ENCODE measurements at regions not wholly inside any gene's neighbourhood (a gene's known extent, or its start where the extent isn't known, plus 50 kb on each side); places are given as distances from the start of the nearest gene placed in this dataset.

- no peak for DNase-seq (ENCODE audit: low spot score)
Measured at GRCh38 chr18:25724997-25725396, 365.4 kb downstream of the SS18 start.

GRCh38 chr18:25724121-25724520, 366.3 kb downstream of the SS18 start:
- no peak for DNase-seq (ENCODE audit: low spot score)

DNA sequence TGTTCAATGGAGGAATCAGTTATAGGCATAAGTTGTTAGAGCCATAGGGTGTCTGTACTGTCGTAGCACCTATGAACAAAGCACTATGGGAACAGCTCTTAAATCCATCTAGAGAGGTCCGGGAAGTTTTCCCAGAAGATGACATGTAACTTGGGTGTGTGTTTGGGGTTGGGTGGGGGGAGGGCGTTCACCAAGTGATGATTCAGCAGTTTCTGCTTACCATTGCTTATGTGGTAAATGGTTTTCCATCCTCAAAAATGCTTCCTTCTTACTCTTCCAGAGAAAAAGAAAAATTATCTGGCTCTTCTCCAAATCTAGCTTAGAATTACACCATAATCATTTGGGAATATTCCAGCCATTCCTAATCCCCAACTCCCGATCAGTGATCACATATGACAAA, 361.1 kb upstream of the ZNF521 start:
- DNase-seq (ENCODE audit: low spot score): no peak

GRCh38 chr18:25710981-25711380, 359.0 kb upstream of the ZNF521 start:
- DNase-seq (ENCODE audit: low spot score): no peak

DNA sequence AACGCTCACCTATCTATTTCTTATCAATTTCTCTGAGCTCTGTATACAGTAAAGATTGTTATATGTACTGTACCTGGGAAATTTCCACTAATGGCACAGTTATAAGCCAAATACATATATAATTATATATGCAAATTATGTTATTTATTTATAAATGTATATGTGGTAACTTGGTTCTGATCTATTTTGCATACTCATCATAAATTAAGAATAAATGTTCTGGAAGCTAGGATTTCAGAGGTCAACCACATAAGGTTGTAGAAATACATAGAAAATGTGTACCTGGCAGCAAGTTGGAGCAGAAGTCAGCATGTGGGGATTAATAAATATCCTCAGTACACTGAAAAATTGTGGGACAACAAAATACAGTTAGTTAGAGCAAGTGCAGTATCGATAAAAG, 353.7 kb upstream of the ZNF521 start:
- DNase-seq (ENCODE audit: low spot score): no peak

DNA sequence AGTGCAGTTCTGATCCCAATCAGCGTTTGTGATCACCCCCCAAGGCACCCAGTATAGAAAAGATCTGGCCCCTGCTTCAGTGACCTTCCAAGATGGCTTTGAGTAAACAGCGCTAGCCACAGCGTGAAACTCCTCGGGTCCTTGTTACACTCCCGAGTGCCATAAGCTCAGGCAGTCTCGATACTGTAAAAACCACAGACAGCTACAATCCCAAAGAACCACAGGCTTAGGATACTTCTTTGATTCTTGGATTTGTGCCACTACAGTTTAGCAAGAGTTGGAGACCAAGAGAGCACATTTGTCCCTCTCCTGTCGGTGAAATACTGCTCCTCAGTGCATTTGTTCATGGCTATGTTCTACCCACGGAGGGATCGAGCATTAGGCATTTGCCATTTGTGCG, 352.5 kb upstream of the ZNF521 start:
- peak; percentile 16 for DNase-seq (ENCODE audit: low spot score)

GRCh38 chr18:25704071-25704470, 352.1 kb upstream of the ZNF521 start:
- DNase-seq (ENCODE audit: low spot score): no peak

DNA sequence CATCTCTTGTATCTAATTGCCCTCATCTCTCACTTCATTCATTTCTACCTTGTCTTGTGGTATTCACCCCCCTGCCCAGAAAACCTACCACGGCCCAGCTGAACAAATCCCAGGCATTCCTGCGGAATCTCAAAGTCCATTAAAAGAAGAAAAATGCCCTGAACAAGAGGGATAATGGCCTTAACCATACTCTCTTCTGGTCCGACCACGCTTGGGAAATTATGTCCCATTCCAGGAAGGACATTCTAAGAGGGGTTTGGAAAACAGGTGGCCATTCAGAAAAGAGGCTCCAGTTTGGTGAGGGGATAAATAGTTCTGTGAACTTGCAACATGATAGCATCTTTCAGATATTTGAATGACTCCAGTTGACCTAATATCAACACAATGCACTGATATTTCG, 349.9 kb upstream of the ZNF521 start:
- no peak for DNase-seq (ENCODE audit: low spot score)

DNA sequence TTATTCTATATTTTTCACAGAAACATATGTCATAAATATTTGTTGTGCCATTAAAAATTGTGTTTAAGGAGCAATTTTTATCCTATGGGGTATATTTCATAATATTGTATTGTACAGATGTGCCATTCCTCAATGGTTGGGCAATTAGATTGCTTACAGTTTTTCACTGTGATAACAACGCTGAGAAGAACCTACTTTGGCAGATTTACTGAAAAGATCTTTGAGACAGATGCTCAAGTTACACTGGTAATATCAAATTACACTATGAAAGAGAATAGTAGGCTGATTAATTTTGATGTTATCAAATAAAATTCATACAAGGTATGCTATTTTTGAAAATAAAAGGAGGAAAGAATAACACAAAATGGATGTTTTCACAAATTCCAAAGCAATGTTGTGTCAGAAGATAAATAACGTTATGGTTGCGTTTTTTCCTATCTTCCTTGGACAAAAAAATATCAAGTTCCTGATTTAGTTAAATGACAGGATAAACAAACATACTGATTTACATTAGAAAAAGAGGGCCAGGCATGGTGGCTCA, 335.1 kb upstream of the ZNF521 start:
- no peak for DNase-seq (ENCODE audit: low spot score)

DNA sequence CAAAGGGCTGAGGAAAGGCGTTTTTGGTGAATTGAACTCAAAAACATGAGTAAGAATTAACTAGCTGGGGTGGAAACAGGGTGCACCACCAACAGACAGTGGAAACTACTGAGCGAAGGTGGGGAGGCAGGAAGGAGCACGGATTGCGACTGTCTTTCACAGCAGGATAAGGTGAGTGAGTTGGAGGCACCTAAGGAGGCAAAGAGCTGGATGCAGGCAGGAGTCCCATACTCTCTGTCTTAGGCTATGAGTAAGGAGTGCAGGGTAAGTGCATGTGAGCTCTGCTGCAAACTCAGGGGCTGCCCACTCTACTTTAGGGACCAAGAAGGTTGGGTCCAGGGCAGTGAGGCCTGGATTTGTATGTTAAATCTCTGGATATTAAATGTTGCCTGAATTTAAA, 333.1 kb upstream of the ZNF521 start:
- DNase-seq (ENCODE audit: low spot score): no peak

- no peak for DNase-seq (ENCODE audit: low spot score)
Measured at GRCh38 chr18:25679491-25679890, 327.5 kb upstream of the ZNF521 start.

GRCh38 chr18:25678221-25678620, 326.3 kb upstream of the ZNF521 start:
- DNase-seq (ENCODE audit: low spot score): no peak

GRCh38 chr18:25675123-25675850, 323.3 kb upstream of the ZNF521 start:
- DNase-seq (ENCODE audit: low spot score): no peak

DNA sequence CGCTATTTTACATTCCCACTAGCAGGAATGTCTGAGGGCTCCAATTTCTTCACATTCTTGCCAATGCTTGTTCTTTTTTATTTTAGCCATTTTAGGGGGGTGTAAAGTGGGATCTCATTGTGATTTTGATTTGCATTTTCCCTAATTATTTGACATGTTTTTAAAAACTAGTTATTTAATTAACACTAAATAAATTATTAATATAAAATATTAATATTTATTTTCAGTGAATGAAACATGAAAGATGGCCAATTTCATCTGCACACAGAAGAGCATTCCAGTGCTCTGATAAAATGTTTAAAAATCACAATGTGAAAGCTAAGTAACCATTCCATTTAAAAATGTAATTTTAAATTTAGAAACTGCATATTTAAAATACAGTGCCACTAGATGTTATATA, 322.2 kb upstream of the ZNF521 start:
- DNase-seq (ENCODE audit: low spot score): no peak

GRCh38 chr18:25672490-25672889, 320.5 kb upstream of the ZNF521 start:
- DNase-seq (ENCODE audit: low spot score): no peak

DNA sequence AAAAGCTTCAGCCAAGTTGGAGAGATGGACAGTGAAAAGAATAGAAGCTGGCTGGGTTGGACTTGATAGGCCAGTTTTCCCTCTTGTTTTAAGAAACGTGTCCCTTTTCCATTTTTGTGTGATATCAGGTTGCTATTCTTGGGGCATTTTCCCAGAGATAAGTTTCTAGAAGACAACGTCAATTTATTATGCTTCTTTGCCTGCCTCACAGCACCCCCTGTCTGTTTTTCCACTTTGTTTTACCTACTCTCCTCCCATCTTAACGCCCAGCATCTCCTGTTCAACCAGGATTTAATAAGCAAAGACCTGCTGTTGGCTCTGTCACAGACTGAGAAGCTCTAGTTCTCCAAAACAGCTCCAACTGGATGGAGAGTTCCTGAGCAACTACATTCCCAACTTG, 317.8 kb upstream of the ZNF521 start:
- no peak for DNase-seq (ENCODE audit: low spot score)

DNA sequence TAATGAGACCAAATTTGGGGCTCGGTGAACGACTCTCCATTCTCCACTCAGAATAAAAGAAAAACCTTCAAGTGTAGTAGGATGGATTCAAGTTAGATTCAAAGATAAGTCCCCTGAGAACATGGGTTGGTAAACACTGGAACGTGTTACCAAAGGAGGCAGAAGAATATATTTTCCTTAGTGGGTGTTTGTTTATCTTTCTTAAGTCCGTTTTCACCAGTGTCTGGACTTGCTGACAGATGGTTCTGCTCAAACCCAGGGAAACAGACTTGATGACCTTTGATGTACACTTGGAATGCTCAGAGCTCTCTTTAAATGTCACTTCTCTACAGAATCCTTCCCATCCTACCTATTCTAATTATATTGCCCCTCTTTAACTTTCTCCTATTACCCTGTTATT, 310.3 kb upstream of the ZNF521 start:
- DNase-seq (ENCODE audit: low spot score): no peak

GRCh38 chr18:25661831-25662230, 309.9 kb upstream of the ZNF521 start:
- DNase-seq (ENCODE audit: low spot score): peak; percentile 9

GRCh38 chr18:25659541-25659940, 307.6 kb upstream of the ZNF521 start:
- DNase-seq (ENCODE audit: low spot score): no peak

DNA sequence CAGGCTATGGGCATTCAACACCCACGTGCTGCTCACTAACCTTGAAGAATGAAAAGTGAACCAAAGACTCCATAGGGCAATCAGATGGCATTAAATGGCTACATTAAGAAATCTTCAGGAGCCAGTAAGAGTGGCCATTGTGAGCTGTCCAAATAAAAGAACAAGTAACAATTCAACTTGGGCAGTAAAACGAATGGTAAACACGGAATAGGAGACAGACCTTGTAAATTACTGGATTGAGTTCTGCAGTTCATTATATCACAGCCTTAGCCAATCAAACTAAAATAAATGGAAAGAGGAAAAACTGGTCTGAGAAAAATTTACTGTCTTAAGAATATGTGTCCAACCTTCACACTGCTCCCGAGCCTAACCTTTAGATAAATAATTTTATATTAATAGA, 306.5 kb upstream of the ZNF521 start:
- DNase-seq (ENCODE audit: low spot score): no peak

DNA sequence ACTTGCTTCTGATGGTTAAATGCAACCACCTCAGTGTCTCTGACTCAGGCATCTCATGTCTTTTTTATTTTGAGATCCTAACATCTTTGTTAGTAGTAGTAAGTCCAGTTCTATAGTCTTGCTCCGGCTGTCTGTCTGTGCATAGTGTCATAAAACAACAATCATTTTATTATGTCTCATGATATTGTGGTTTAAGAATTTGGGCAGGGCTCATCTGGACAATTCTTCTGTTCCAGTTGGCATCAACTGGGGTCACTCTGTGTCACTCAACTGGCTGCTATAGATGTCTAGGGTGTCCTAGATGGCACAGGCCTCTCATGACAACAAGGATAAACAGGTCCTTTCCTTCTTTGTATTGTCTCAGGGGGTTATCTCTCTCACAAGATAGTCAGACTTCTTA, 299.6 kb upstream of the ZNF521 start:
- DNase-seq (ENCODE audit: low spot score): no peak

DNA sequence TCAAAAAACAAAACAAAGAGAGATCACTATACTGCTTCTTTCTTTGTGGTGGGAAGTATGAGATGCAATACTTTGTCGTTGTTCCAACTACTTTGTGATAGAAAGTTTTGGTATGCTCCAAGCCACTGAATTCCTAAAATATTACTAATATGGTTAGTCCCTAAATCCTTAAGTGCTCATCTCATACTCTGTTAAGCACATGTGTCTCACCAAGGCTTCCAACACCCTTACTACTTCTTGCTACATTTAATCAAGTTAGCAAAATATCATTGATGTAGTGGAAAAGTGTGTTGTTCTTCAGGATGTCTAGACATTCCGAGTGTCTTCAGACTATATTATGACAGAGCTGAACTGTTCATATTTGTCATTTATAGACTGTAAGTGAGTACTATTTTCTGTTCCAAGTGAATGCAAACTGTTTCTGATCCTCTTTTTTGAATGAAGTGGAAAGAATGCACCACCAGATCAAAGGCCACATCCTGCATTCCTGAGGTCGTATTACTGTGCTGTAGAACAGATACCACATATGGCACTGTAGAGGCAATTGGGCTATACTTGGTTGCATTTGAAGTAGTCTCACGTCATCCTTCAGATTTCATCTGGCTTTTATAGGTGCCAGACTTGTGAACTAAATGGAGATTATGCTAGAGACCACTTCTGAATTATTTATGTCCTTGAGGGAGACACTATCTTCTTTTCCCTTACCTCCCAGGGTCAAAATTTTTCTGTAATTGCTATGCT, 298.4 kb upstream of the ZNF521 start:
- DNase-seq (ENCODE audit: low spot score): peak; percentile 83

- no peak for DNase-seq (ENCODE audit: low spot score)
Measured at GRCh38 chr18:25648716-25649260, 296.8 kb upstream of the ZNF521 start.

Measured in umbilical cord (tissue), 1 donor.